Suprapubic skin (tissue), 3 donors: ENCODE measurements at regions not wholly inside any gene's neighbourhood (a gene's known extent, or its start where the extent isn't known, plus 50 kb on each side); places are given as distances from the start of the nearest gene placed in this dataset.

Experiments used
- CTCF ChIP-seq, 2 donors: fragments of 200-600 bp in 1 of 2; fragments of 450-650 bp in 1 of 2; sonication (generic) in 1 of 2; IDR thresholded peaks; one replicate each; pipeline ENCODE4 v1.5.1; 2016 to 2019; ENCODE audit warnings: antibody characterized with exemption in 2 of 2, mild to moderate bottlenecking in 1 of 2, moderate library complexity in 1 of 2
- POLR2A ChIP-seq, 2 donors: fragments of 450-650 bp; IDR thresholded peaks; one replicate each; pipeline ENCODE4 v1.6.1; 2017; ENCODE audit warnings: antibody characterized with exemption in 2 of 2, mild to moderate bottlenecking in 2 of 2, moderate library complexity in 2 of 2

- TF ChIP-seq CTCF (IDR thresholded peaks at IDR 0.05) (no peak), POLR2A (IDR thresholded peaks at IDR 0.05) (no peak)
Observed at GRCh38 chr1:2925291-2925690, 96.0 kb upstream of the ACTRT2 start.
